CD4-positive, alpha-beta memory T cell (primary cell): ENCODE measurements at regions not wholly inside any gene's neighbourhood (a gene's known extent, or its start where the extent isn't known, plus 50 kb on each side); places are given as distances from the start of the nearest gene placed in this dataset.

ENCODE experiments used
- CTCF ChIA-PET: fragments of 350-600 bp; sonication (Branson Sonifier 250); formaldehyde crosslinking; loops from one replicate; lab custom pipeline; 2021; ENCODE audit warnings: inconsistent platforms; ENCODE audit not compliant: partially characterized antibody; lab: Charles Lee
- POLR2A ChIA-PET: fragments of 350-600 bp; sonication (Branson Sonifier 250); formaldehyde crosslinking; loops from one replicate; lab custom pipeline; 2021; ENCODE audit not compliant: partially characterized antibody; lab: Charles Lee
- DNase-seq, 5 donors: peaks; one replicate each; pipeline versions ENCODE4 v3.0.0 to v3.0.0-alpha.2; 2020 to 2022; ENCODE audit warnings: mixed read lengths in 1 of 5
- H3K27ac ChIP-seq: one replicate; pipeline ENCODE4 v1.7.0; 2013; ENCODE audit warnings: low read depth, low read length
- H3K27me3 ChIP-seq: 2 replicates; pipeline ENCODE4 v1.7.0; 2013; ENCODE audit warnings: mild to moderate bottlenecking, low read length, moderate library complexity; ENCODE audit not compliant: insufficient read depth
- H3K36me3 ChIP-seq: 2 replicates; pipeline ENCODE4 v1.7.0; 2013; ENCODE audit warnings: mild to moderate bottlenecking, low read length, moderate library complexity; ENCODE audit not compliant: insufficient read depth
- H3K4me1 ChIP-seq: 2 replicates; pipeline ENCODE4 v1.7.0; 2013; ENCODE audit warnings: mild to moderate bottlenecking, low read length, moderate library complexity; ENCODE audit not compliant: insufficient read depth
- H3K4me3 ChIP-seq, 2 donors: one replicate each; pipeline ENCODE4 v1.7.0; 2013; ENCODE audit warnings: low read length in 2 of 2, mild to moderate bottlenecking in 1 of 2
- H3K9me3 ChIP-seq, 2 donors: one replicate each; pipeline ENCODE4 v1.7.0; 2013; ENCODE audit warnings: low read length in 2 of 2, control low read depth in 1 of 2; ENCODE audit not compliant: control insufficient read depth in 1 of 2
- H3K27ac Mint-ChIP-seq, 7 donors: one replicate each; pipeline ENCODE4 v1.8.0; 2020 to 2021; ENCODE audit warnings: mixed read lengths in 7 of 7, mild to moderate bottlenecking in 6 of 7, inconsistent platforms in 3 of 7, moderate library complexity in 3 of 7
- H3K27me3 Mint-ChIP-seq, 2 donors: one replicate each; pipeline ENCODE4 v1.8.0; 2020 to 2021; ENCODE audit warnings: mixed read lengths in 2 of 2
- H3K36me3 Mint-ChIP-seq, 2 donors: one replicate each; pipeline ENCODE4 v1.8.0; 2020 to 2021; ENCODE audit warnings: mixed read lengths in 2 of 2, inconsistent platforms in 1 of 2, mild to moderate bottlenecking in 1 of 2
- H3K4me1 Mint-ChIP-seq, 4 donors: one replicate each; pipeline ENCODE4 v1.8.0; 2020 to 2021; ENCODE audit warnings: mixed read lengths in 4 of 4, mild to moderate bottlenecking in 1 of 4
- H3K4me3 Mint-ChIP-seq, 8 donors: one replicate each; pipeline ENCODE4 v1.8.0; 2020 to 2021; ENCODE audit warnings: mixed read lengths in 8 of 8, mild to moderate bottlenecking in 7 of 8, moderate library complexity in 6 of 8, inconsistent platforms in 3 of 8
- H3K9me3 Mint-ChIP-seq, 8 donors: one replicate each; pipeline ENCODE4 v1.8.0; 2020 to 2021; ENCODE audit warnings: mixed read lengths in 8 of 8, mild to moderate bottlenecking in 5 of 8, inconsistent platforms in 3 of 8, moderate library complexity in 1 of 8
- intact Hi-C: fragments of 100-400 bp; cut with micrococcal nuclease; formaldehyde crosslinking; loops from one replicate; pipeline ENCODE4 v1.15.1; 2023

GRCh38 chr2:239669181-239669898 lies 268.5 kb upstream of the HDAC4 start:
- Mint-ChIP-seq H3K36me3 (no peaks in the 10 kb centered on the region), H3K27ac (no peak overlapping the region), H3K9me3 (no peaks in the 10 kb centered on the region), H3K27me3 (peaks cover 1% of the 10 kb centered on the region in 2 donors), H3K4me1 (peaks cover 0 to 2% (median under 1%) of the 10 kb centered on the region in 4 donors), H3K4me3 (no peak overlapping the region)
- Histone ChIP-seq H3K9me3 (no peaks in the 10 kb centered on the region), H3K27ac (no peak overlapping the region), H3K27me3 (no peaks in the 10 kb centered on the region), H3K4me3 (no peak overlapping the region), H3K4me1 (no peaks in the 10 kb centered on the region), H3K36me3 (no peaks in the 10 kb centered on the region)
- intact Hi-C loops = no loop called here
- CTCF ChIA-PET = no interaction called here
- POLR2A ChIA-PET = no interaction called here
- DNase-seq = no peak

GRCh38 chr2:239668651-239669050 lies 267.8 kb upstream of the HDAC4 start:
- H3K4me3 ChIP-seq = no peak overlapping the region
- H3K4me1 ChIP-seq = no peaks in the 10 kb centered on the region
- intact Hi-C loops = no loop called here
- ChIA-PET POLR2A (no interaction called here), CTCF (no interaction called here)
- no peak overlapping the region for H3K27ac ChIP-seq
- no peaks in the 10 kb centered on the region for H3K9me3 ChIP-seq
- H3K27me3 ChIP-seq = no peaks in the 10 kb centered on the region
- H3K9me3 Mint-ChIP-seq = no peaks in the 10 kb centered on the region
- no peak for DNase-seq
- H3K27ac Mint-ChIP-seq = peak overlapping the region in 2 of 7 donors; percentile 35 to 67
- H3K4me3 Mint-ChIP-seq = no peak overlapping the region
- no peaks in the 10 kb centered on the region for H3K36me3 Mint-ChIP-seq
- H3K4me1 Mint-ChIP-seq = no peaks in the 10 kb centered on the region
- H3K27me3 Mint-ChIP-seq = peaks cover 1% of the 10 kb centered on the region in 2 donors
- no peaks in the 10 kb centered on the region for H3K36me3 ChIP-seq

DNA sequence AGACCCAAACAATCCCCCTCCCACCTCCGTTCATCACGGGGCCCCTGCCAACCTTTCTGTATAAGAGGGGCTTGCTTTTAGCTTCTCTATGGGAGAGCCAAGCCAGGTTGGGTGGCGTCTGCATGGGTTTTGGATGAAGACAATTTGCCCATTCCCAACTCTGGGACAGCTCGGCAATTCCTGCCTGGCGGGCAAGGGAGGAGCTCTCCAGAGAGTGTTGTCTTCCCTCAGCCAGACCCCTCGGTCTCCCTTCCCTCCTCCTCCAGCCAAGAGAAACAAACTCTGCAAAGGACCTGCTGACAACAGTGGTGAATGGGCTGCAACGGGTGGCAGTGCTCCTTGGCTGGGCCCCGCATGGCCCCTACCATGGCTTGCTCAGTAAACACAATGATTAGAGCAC lies 267.2 kb upstream of the HDAC4 start:
- Histone ChIP-seq H3K36me3 (no peaks in the 10 kb centered on the region), H3K9me3 (no peaks in the 10 kb centered on the region), H3K4me1 (no peaks in the 10 kb centered on the region), H3K27ac (no peak overlapping the region), H3K4me3 (no peak overlapping the region), H3K27me3 (no peaks in the 10 kb centered on the region)
- H3K27ac Mint-ChIP-seq = no peak overlapping the region
- CTCF ChIA-PET = no interaction called here
- no peaks in the 10 kb centered on the region for H3K4me1 Mint-ChIP-seq
- no peaks in the 10 kb centered on the region for H3K36me3 Mint-ChIP-seq
- intact Hi-C loops = no loop called here
- H3K9me3 Mint-ChIP-seq = no peaks in the 10 kb centered on the region
- no peak overlapping the region for H3K4me3 Mint-ChIP-seq
- peaks cover 1 to 3% of the 10 kb centered on the region in 2 donors for H3K27me3 Mint-ChIP-seq
- POLR2A ChIA-PET = no interaction called here
- DNase-seq = no peak

GRCh38 chr2:239667431-239667985 lies 266.7 kb upstream of the HDAC4 start:
- no peaks in the 10 kb centered on the region for H3K9me3 ChIP-seq
- CTCF ChIA-PET = no interaction called here
- H3K36me3 Mint-ChIP-seq = no peaks in the 10 kb centered on the region
- POLR2A ChIA-PET = no interaction called here
- no peaks in the 10 kb centered on the region for H3K27me3 ChIP-seq
- H3K9me3 Mint-ChIP-seq = no peaks in the 10 kb centered on the region
- H3K27ac Mint-ChIP-seq = peak overlapping the region in 2 of 7 donors; percentile 29 to 63
- no peak overlapping the region for H3K4me3 ChIP-seq
- peaks cover 0 to 5% (median under 1%) of the 10 kb centered on the region in 4 donors for H3K4me1 Mint-ChIP-seq
- H3K36me3 ChIP-seq = no peaks in the 10 kb centered on the region
- H3K4me3 Mint-ChIP-seq = no peak overlapping the region
- H3K27me3 Mint-ChIP-seq = peaks cover 2 to 9% of the 10 kb centered on the region in 2 donors
- no peaks in the 10 kb centered on the region for H3K4me1 ChIP-seq
- DNase-seq = no peak
- H3K27ac ChIP-seq = no peak overlapping the region
- intact Hi-C loops = no loop called here

DNA sequence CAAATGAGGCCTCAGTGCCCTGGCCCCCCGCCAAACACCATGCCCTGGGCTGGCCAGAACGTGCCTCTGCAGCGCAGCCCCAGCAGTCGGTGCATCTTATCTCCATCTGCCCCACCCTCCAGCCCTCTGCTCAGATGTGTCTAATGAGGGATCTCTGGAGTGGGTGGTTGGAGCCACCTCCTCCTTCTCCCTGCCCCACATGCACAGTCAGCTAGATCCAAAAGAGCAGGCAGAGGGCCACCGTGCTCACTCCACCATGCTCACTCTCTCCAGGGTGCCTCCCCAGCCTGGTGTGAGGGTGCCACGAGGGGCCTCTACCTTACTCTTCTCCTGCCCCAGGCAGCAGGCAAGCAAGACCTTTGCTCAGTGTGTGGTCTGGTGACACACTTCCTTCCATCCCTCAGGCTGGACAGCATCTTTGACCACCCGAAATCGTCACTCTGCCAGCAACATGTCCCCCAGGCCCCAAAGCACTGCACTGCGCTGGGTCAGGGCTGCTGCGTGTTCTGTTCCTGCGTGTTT lies 266.1 kb upstream of the HDAC4 start:
- Mint-ChIP-seq H3K4me3 (no peak overlapping the region), H3K27ac (peak overlapping the region in 2 of 7 donors; percentile 29 to 63), H3K4me1 (peaks cover 2 to 7% (median 3%) of the 10 kb centered on the region in 4 donors), H3K9me3 (no peaks in the 10 kb centered on the region), H3K27me3 (peaks cover 8 to 13% of the 10 kb centered on the region in 2 donors), H3K36me3 (no peaks in the 10 kb centered on the region)
- no peaks in the 10 kb centered on the region for H3K36me3 ChIP-seq
- no peak for DNase-seq
- intact Hi-C loops = no loop called here
- POLR2A ChIA-PET = no interaction called here
- CTCF ChIA-PET = no interaction called here
- no peaks in the 10 kb centered on the region for H3K9me3 ChIP-seq
- H3K4me3 ChIP-seq = no peak overlapping the region
- no peak overlapping the region for H3K27ac ChIP-seq
- H3K4me1 ChIP-seq = no peaks in the 10 kb centered on the region
- peaks cover 5% of the 10 kb centered on the region for H3K27me3 ChIP-seq

DNA sequence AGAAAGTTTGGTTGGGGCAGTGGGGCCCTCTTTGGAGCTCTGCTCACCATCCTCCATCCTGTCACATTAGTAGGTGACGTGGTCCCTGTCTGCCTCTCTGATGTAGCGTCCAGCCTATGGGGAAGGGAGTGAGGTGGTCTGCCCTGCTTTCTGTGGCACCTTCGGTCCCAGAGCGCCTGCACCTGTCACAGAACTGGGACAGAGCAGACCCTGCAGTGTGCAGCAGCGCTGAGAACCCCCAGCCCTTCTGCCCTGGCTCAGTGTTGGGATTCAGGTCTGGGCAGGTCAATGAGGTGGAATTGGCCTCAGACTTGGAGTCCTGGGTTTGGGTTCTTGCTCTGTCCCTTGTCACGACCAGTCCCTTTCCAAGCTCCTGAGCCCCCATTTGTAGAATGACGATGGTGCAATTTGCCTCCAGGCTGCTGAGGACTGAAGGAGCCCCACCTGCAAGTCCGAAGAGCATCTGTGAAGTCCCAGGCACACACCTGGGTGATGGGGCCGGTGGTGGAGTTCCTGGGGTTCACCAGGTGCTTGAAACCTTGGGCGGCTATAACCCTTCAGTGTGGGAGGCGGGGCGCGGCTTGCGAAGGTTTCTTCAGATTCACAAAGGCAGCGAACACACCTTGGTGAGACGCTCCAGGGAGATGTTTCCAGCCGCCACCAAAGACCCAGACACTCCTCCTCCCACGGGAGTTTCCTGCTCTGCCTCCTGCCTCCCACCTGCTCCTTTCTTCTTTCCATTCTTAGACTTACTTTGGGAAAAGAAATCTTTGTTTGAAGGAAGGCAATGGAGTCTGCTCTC lies 265.4 kb upstream of the HDAC4 start:
- H3K27me3 Mint-ChIP-seq = peaks cover 15 to 17% of the 10 kb centered on the region in 2 donors
- peaks cover 7% of the 10 kb centered on the region for H3K27me3 ChIP-seq
- H3K36me3 ChIP-seq = no peaks in the 10 kb centered on the region
- no peak overlapping the region for H3K4me3 Mint-ChIP-seq
- peaks cover 5 to 11% (median 6%) of the 10 kb centered on the region in 4 donors for H3K4me1 Mint-ChIP-seq
- H3K27ac Mint-ChIP-seq = no peak overlapping the region
- intact Hi-C loops = no loop called here
- no peak overlapping the region for H3K4me3 ChIP-seq
- no peaks in the 10 kb centered on the region for H3K9me3 Mint-ChIP-seq
- no peak for DNase-seq
- H3K27ac ChIP-seq = no peak overlapping the region
- H3K4me1 ChIP-seq = no peaks in the 10 kb centered on the region
- POLR2A ChIA-PET = no interaction called here
- no peaks in the 10 kb centered on the region for H3K36me3 Mint-ChIP-seq
- no peaks in the 10 kb centered on the region for H3K9me3 ChIP-seq
- CTCF ChIA-PET = no interaction called here

- Histone ChIP-seq H3K9me3 (no peaks in the 10 kb centered on the region), H3K4me3 (no peak overlapping the region), H3K36me3 (no peaks in the 10 kb centered on the region), H3K4me1 (no peaks in the 10 kb centered on the region), H3K27ac (no peak overlapping the region), H3K27me3 (peaks cover 13% of the 10 kb centered on the region)
- no peaks in the 10 kb centered on the region for H3K9me3 Mint-ChIP-seq
- peaks cover 5 to 11% (median 7%) of the 10 kb centered on the region in 4 donors for H3K4me1 Mint-ChIP-seq
- no peak for DNase-seq
- POLR2A ChIA-PET = no interaction called here
- H3K4me3 Mint-ChIP-seq = no peak overlapping the region
- CTCF ChIA-PET = interaction anchor here (1.1 kb wide), 1 partner anchor 15 kb away, joined by 3 read pairs; no protein-coding TSS in a partner anchor
- peaks cover 20% of the 10 kb centered on the region in 2 donors for H3K27me3 Mint-ChIP-seq
- H3K36me3 Mint-ChIP-seq = no peaks in the 10 kb centered on the region
- intact Hi-C loops = no loop called here
- H3K27ac Mint-ChIP-seq = peak overlapping the region in 1 of 7 donors; percentile 55
These were observed 263.5 kb upstream of the HDAC4 start for GRCh38 chr2:239664216-239664810.
